ENCODE measurements at regions not wholly inside any gene's neighbourhood (a gene's known extent, or its start where the extent isn't known, plus 50 kb on each side); places are given as distances from the start of the nearest gene placed in this dataset.

GRCh38 chr16:47866423-47866822 is 289.4 kb downstream of the ABCC12 start:
- TF ChIP-seq CTCF (IDR thresholded peaks at IDR 0.05) (no peak), SIN3A (IDR thresholded peaks at IDR 0.05; ENCODE audit: borderline replicate concordance, insufficient read depth, low read depth, low read length) (no peak), POLR2AphosphoS5 (IDR thresholded peaks at IDR 0.05; ENCODE audit: low read depth, low read length) (no peak)
- TF ChIP-seq, protein P1, sequence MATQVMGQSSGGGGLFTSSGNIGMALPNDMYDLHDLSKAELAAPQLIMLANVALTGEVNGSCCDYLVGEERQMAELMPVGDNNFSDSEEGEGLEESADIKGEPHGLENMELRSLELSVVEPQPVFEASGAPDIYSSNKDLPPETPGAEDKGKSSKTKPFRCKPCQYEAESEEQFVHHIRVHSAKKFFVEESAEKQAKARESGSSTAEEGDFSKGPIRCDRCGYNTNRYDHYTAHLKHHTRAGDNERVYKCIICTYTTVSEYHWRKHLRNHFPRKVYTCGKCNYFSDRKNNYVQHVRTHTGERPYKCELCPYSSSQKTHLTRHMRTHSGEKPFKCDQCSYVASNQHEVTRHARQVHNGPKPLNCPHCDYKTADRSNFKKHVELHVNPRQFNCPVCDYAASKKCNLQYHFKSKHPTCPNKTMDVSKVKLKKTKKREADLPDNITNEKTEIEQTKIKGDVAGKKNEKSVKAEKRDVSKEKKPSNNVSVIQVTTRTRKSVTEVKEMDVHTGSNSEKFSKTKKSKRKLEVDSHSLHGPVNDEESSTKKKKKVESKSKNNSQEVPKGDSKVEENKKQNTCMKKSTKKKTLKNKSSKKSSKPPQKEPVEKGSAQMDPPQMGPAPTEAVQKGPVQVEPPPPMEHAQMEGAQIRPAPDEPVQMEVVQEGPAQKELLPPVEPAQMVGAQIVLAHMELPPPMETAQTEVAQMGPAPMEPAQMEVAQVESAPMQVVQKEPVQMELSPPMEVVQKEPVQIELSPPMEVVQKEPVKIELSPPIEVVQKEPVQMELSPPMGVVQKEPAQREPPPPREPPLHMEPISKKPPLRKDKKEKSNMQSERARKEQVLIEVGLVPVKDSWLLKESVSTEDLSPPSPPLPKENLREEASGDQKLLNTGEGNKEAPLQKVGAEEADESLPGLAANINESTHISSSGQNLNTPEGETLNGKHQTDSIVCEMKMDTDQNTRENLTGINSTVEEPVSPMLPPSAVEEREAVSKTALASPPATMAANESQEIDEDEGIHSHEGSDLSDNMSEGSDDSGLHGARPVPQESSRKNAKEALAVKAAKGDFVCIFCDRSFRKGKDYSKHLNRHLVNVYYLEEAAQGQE (IDR thresholded peaks at IDR 0.05; ENCODE audit: insufficient read depth in 1 of 2, low read depth in 2 of 2, low read length in 1 of 2) = no peak
